Stimulated activated effector memory CD8-positive, alpha-beta T cell treated with anti-CD3 and anti-CD28 coated beads, Interleukin-12 subunit alpha, Interleukin-12 subunit beta, amount 100 ng/mL, for 72 hours (primary cell): ENCODE measurements at regions not wholly inside any gene's neighbourhood (a gene's known extent, or its start where the extent isn't known, plus 50 kb on each side); places are given as distances from the start of the nearest gene placed in this dataset.

ENCODE experiments used
- ATAC-seq: fragments of 150-1000 bp; cut with Tn5 transposase; 2 replicates; pipeline ENCODE4 v1.10.0; 2021
- DNase-seq, 2 donors: peaks; one replicate each; pipeline ENCODE4 v3.0.0; 2021 to 2022; ENCODE audit warnings: low spot score in 2 of 2
- H3K27ac Mint-ChIP-seq: one replicate; pipeline ENCODE4 v1.8.0; 2022; ENCODE audit warnings: mild to moderate bottlenecking, mixed read lengths
- H3K36me3 Mint-ChIP-seq: one replicate; pipeline ENCODE4 v1.8.0; 2022; ENCODE audit warnings: mild to moderate bottlenecking, mixed read lengths
- H3K4me1 Mint-ChIP-seq: one replicate; pipeline ENCODE4 v1.8.0; 2022; ENCODE audit warnings: mixed read lengths
- H3K4me3 Mint-ChIP-seq: one replicate; pipeline ENCODE4 v1.8.0; 2022; ENCODE audit warnings: mild to moderate bottlenecking, mixed read lengths
- H3K9me3 Mint-ChIP-seq: one replicate; pipeline ENCODE4 v1.8.0; 2022; ENCODE audit warnings: mixed read lengths

DNA sequence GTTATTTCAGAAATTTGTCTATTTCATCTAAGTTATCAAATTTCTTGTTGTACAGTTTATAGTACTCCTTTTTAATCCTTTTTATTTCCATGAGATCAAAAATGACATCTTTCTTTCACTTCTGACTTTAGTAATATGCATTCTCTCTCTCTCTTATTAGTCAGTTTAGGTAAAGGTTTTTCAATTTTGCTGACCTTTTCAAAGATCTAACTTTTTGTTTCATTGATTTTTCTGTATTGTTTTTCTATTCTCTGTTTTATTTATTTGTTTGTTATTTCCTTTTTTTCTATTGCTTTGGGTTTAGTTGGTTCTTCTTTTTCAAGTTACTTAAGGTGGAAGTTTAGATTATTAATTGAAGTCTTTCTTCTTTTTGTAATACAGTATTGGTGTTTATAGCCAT, 294.2 kb downstream of the CCDC85A start:
- Mint-ChIP-seq H3K27ac (no peak overlapping the region), H3K4me3 (no peak overlapping the region), H3K9me3 (peaks cover 5% of the 10 kb centered on the region), H3K4me1 (no peaks in the 10 kb centered on the region), H3K36me3 (no peaks in the 10 kb centered on the region)
- ATAC-seq (no peak), DNase-seq (no peak)

DNA sequence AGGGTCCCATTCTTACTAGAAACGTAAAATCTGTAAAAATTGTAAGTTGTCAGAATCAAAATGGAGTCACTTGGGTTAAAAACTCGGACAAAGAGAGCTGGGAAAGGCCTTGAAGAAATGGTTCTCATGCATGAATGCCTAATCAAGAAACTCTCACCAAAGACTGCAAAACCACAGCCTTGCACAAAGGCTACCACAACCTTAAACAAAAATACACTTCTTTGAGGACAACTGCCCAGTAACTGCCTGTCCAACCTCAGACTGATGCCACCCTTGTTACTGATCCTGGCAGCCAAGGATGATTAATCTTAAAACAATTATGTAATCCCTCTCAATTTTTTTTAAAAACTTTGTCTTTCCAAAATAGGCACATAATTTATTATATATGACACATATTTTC, 299.3 kb downstream of the CCDC85A start:
- H3K9me3 Mint-ChIP-seq: peaks cover 23% of the 10 kb centered on the region
- no peak overlapping the region for H3K27ac Mint-ChIP-seq
- ATAC-seq: no peak
- H3K4me3 Mint-ChIP-seq: no peak overlapping the region
- no peaks in the 10 kb centered on the region for H3K4me1 Mint-ChIP-seq
- H3K36me3 Mint-ChIP-seq: no peaks in the 10 kb centered on the region
- no peak for DNase-seq

DNA sequence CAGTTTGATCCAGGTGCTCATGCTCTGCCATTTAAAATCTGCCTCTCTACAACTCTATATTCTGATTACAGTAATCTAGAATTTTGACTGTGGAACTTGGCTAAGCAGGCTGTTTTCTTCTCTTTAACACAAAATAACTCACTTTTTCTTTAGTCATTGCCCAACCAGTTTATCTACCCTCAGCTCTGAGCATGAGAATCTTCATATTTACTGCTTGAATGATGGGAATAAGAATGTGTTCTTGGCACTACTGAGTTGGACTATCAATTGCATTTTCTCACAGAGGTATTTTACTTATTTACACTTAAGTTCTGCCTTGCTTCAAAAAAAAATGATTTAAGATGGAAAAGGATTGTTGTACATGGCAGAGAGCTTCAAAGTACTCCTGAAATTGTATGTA, 301.1 kb downstream of the CCDC85A start:
- ATAC-seq (no peak), DNase-seq (no peak)
- H3K4me1 Mint-ChIP-seq: no peaks in the 10 kb centered on the region
- no peak overlapping the region for H3K4me3 Mint-ChIP-seq
- no peak overlapping the region for H3K27ac Mint-ChIP-seq
- no peaks in the 10 kb centered on the region for H3K36me3 Mint-ChIP-seq
- peaks cover 23% of the 10 kb centered on the region for H3K9me3 Mint-ChIP-seq

DNA sequence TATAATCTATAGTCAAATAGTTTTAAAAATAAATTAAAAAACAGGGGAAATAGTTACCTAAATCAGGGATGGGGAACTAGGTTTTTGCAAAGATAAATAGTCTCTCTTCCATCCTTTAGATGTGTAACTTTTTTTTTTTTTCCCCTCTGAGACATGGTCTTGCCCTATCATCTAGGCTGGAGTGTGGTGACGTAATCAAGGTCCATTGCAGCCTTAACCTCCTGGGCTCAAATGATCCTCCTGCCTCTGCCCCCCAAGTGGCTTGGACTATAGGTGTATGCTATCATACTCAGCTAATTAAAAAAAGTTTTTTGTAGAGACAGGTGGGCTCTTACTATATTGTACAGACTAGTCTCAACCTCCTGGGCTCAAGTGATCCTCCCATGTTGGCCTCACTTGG, 316.5 kb downstream of the CCDC85A start:
- Mint-ChIP-seq H3K27ac (no peak overlapping the region), H3K4me3 (no peak overlapping the region)

DNA sequence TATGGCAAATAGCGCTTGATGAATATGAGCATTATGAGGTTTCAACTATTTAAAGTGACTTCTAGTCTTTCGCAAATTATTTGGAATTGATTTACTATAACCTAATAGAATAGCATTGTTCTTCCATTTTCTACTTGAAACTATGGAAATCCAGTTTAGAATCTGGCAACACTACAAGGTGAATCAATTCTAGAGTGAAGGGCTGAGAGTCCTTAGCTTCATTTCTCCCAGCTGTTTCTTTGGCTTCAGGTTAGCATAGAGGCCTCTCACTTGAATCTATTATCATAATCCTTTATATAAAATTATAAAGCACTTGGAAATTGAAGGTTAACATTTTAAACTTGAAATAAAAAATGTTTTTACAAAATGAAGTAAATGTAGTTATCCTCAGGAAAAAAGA, 318.8 kb downstream of the CCDC85A start:
- no peak for DNase-seq
- Mint-ChIP-seq H3K27ac (no peak overlapping the region), H3K36me3 (no peaks in the 10 kb centered on the region), H3K4me3 (no peak overlapping the region), H3K4me1 (no peaks in the 10 kb centered on the region), H3K9me3 (peaks cover 11% of the 10 kb centered on the region)
- ATAC-seq: no peak

More for the DNA sequence above, 316.5 kb downstream of the CCDC85A start:
- H3K4me1 Mint-ChIP-seq: no peaks in the 10 kb centered on the region
- DNase-seq (no peak), ATAC-seq (no peak)
- peaks cover 10% of the 10 kb centered on the region for H3K9me3 Mint-ChIP-seq
- H3K36me3 Mint-ChIP-seq: no peaks in the 10 kb centered on the region

DNA sequence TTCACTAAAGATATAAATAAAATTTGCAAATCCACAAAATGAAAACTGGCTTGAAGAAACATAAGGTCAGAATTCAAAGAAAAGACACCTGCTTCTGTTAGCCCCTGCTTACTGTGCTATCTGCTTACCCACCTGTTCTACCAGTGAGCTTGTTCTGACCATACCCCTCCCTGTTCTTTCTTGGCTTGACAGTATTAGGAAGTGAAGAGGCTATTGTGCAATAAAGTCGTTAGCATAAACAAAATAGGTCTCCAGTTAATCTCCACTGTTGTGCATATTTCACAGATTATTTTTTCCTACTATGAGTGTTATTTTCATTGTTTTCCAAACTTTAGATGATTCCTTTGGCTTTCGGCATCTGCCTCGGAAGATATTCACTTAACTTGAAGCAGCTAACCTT, 322.1 kb downstream of the CCDC85A start:
- no peak for ATAC-seq
- Mint-ChIP-seq H3K4me1 (no peaks in the 10 kb centered on the region), H3K27ac (no peak overlapping the region), H3K9me3 (peaks cover 14% of the 10 kb centered on the region), H3K36me3 (no peaks in the 10 kb centered on the region), H3K4me3 (no peak overlapping the region)
- DNase-seq: no peak

DNA sequence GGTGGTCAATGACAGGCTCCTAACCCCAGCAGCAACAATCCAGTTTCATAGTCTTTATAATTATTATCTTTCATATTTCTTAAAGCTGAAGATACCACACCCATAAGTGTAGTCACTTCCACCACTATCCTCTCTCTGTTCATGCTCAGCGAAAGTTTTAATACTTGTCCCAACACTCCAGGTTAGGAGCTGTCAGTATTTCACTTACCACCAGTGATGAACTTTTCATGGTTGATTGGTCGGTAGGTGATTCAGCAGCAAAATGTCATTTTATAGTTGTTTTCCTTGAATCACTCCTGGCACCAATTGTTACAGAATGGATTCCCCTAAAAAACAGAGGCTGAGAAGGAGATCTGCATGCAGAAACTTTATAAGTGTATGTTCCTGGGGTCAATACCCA, 324.9 kb downstream of the CCDC85A start:
- Mint-ChIP-seq H3K4me3 (no peak overlapping the region), H3K9me3 (peaks cover 24% of the 10 kb centered on the region), H3K27ac (no peak overlapping the region), H3K4me1 (no peaks in the 10 kb centered on the region), H3K36me3 (no peaks in the 10 kb centered on the region)
- DNase-seq: no peak
- no peak for ATAC-seq

DNA sequence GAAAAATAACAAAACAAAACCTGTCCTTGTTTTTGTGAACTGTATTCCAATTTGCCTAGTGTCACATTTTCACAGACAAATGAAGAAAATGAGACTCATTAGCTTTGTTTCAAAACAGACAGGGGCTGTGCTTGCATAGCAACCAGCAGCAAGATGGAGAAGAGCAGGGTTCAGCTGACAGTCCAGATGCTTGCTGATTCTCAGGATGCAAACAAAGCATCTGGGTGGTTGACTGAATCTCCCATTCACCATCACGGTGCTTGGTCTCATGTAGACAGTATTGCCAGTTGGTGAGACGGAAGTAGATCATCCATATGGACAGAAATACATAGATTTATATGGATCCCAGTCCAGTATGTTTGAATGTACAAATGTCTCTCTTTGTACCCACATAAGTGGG, 326.8 kb downstream of the CCDC85A start:
- no peak overlapping the region for H3K4me3 Mint-ChIP-seq
- ATAC-seq: no peak
- H3K36me3 Mint-ChIP-seq: no peaks in the 10 kb centered on the region
- no peak for DNase-seq
- no peaks in the 10 kb centered on the region for H3K4me1 Mint-ChIP-seq
- no peak overlapping the region for H3K27ac Mint-ChIP-seq
- peaks cover 27% of the 10 kb centered on the region for H3K9me3 Mint-ChIP-seq

DNA sequence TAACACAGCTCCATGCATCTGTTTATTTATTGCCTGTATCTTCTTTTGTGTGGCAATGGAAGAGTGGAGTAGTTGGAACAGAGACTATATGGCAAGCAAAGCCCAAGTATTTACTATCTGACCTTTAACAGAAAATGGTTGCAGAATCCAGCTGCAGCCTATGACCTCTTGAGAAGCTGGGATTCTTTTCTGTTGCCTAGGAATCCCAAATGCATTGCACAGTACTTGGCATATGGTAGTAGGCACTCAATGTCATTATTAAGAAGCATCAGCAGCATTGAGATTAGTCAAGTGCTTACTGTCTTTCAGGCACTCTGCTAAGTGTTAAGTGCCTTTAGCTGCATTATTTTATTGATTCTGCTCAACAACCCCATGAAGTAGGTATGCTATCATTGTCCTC, 331.6 kb downstream of the CCDC85A start:
- Mint-ChIP-seq H3K4me3 (no peak overlapping the region), H3K27ac (no peak overlapping the region), H3K9me3 (peaks cover 23% of the 10 kb centered on the region), H3K36me3 (no peaks in the 10 kb centered on the region), H3K4me1 (no peaks in the 10 kb centered on the region)
- DNase-seq (no peak), ATAC-seq (no peak)

DNA sequence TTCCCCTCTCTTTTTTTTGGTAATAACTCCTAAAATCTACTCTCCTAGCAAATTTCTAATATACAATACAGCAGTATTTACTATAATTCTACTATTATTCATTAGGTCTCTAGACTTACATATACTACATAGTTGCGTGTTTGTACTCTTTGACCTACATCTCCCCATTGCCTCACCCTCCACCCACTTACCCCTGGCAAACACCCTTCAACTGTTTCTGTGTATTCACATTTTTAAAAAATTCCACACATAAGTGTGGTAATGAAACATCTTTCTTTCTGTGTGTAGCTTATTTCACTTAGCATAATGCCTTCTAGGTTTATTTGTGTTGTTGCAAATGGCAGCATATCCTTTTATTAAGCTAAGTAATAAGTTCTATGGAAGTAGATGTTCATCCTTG, 336.0 kb downstream of the CCDC85A start:
- no peak overlapping the region for H3K4me3 Mint-ChIP-seq
- ATAC-seq: no peak
- no peak for DNase-seq
- no peaks in the 10 kb centered on the region for H3K36me3 Mint-ChIP-seq
- no peaks in the 10 kb centered on the region for H3K4me1 Mint-ChIP-seq
- no peak overlapping the region for H3K27ac Mint-ChIP-seq
- H3K9me3 Mint-ChIP-seq: peaks cover 14% of the 10 kb centered on the region

DNA sequence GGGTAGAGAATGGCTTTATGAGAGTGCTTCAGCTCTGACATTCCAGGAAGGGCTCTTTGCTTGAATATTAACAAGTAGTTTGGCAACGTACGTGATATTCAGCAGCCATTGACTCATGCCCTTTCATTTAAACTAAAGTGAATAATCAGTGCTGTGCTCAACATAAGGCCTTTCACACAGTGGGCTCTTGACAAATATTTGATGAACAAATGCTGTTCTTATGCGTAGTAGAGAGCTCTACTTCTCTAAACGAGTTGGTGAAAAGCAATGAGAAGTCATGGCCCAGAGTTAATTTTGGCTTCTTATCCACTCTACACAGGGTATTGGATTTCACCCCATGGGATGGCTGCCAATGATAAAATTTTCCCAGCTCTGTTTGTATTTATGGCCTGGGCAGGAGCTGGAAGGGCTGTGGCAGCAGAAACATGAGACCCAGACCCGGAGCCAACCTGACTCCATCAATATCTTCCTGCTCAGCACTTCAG, 338.9 kb downstream of the CCDC85A start:
- no peak overlapping the region for H3K4me3 Mint-ChIP-seq
- peaks cover 25% of the 10 kb centered on the region for H3K9me3 Mint-ChIP-seq
- no peaks in the 10 kb centered on the region for H3K4me1 Mint-ChIP-seq
- no peak for ATAC-seq
- no peaks in the 10 kb centered on the region for H3K36me3 Mint-ChIP-seq
- no peak overlapping the region for H3K27ac Mint-ChIP-seq
- DNase-seq: no peak

DNA sequence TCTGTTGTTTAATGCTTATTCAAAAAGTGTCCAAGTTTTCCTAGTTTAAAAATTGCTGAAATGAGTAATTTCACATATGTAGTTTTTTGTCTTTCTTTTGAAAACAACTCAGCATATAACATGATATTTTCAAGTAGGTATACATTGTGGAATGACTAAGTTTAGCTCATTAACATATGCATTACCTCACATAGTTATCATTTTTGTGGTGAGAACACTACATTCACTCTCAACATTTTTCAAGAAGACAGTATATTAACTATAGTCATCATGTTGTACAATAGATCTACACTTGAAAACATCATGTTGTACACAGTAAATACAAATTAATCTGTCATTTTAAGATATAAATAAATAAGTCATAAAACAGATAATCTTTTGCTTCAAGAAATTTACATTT, 340.0 kb downstream of the CCDC85A start:
- Mint-ChIP-seq H3K4me3 (no peak overlapping the region), H3K36me3 (no peaks in the 10 kb centered on the region), H3K9me3 (peaks cover 28% of the 10 kb centered on the region), H3K4me1 (no peaks in the 10 kb centered on the region), H3K27ac (no peak overlapping the region)
- ATAC-seq: no peak
- DNase-seq: no peak

DNA sequence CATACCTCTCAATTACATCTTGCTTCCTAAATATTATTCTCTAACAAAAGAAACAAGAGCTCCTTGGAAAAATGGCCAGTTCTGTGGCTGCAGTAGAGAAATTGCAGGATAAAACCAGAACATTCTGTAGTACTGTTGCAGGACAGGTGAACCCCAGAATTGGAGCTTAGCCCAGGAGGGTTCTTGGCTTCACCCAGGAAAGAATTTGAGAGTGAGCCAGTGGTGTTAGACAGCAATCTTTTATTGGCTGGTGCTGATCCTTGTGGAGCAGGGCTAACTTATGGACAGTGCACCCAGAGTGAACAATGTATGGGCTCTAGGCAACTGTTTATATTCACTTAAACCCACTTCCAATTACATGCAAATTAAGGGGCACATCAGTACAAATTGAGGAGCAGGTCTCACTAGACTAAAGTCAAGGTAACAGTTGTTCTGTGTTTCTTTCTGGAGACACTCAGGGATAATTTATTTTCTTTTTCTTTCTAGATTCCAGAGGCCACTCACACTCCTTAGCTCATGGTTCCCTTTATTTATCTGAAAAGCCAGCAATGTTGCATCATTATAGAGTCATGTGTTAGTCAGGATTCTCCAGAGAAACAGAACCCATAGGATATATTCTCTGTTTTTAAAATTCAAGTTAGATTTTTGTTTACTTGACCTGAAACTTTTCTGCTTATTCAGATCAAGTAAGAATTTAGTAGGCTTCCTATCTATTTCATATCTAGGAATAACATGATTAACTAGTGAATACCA, 348.1 kb downstream of the CCDC85A start:
- no peaks in the 10 kb centered on the region for H3K36me3 Mint-ChIP-seq
- H3K4me1 Mint-ChIP-seq: no peaks in the 10 kb centered on the region
- DNase-seq (no peak), ATAC-seq (no peak)
- H3K4me3 Mint-ChIP-seq: no peak overlapping the region
- H3K27ac Mint-ChIP-seq: no peak overlapping the region
- H3K9me3 Mint-ChIP-seq: peaks cover 18% of the 10 kb centered on the region

DNA sequence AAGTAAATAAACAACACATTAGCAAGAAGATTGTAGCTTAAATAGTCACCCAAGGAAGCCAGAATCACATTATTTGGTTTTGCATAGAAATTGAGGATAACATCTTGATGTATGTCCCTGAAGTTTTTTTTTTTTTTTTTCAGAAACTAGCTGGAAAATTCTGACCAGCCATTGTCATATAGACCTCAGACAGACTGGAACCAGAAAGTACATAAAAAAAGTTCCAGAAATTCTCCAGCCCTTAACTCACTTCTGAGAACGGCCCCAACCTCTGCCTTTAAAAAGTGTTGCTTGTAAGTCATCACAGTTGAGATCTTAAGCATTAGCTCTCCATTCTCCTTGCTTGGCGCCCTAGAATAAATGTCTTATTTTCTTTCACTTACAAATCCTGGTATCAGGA, 350.5 kb downstream of the CCDC85A start:
- DNase-seq (no peak), ATAC-seq (no peak)
- H3K9me3 Mint-ChIP-seq: peaks cover 16% of the 10 kb centered on the region
- H3K4me1 Mint-ChIP-seq: no peaks in the 10 kb centered on the region
- no peak overlapping the region for H3K27ac Mint-ChIP-seq
- H3K4me3 Mint-ChIP-seq: no peak overlapping the region
- no peaks in the 10 kb centered on the region for H3K36me3 Mint-ChIP-seq

DNA sequence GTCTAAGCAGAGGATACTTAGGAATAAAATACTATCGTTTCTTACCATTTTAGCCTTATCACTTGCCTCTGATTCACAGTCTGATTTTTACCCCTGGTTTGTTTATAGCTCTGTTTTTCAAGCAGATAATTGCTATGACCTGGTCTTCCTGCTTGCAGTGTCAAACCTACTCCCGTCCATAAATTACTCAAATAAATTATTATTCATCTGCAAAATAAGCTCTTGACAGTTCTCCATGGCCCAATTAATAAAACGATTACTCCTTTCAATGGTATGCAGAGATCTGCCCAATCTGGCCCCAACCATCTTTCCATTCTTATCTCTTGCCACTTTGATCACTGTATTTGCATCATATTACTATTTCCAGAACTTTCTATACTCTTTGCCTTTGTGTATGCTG, 354.0 kb downstream of the CCDC85A start:
- H3K4me3 Mint-ChIP-seq: no peak overlapping the region
- H3K9me3 Mint-ChIP-seq: peaks cover 21% of the 10 kb centered on the region
- DNase-seq (no peak), ATAC-seq (no peak)
- H3K36me3 Mint-ChIP-seq: no peaks in the 10 kb centered on the region
- no peak overlapping the region for H3K27ac Mint-ChIP-seq
- H3K4me1 Mint-ChIP-seq: no peaks in the 10 kb centered on the region

DNA sequence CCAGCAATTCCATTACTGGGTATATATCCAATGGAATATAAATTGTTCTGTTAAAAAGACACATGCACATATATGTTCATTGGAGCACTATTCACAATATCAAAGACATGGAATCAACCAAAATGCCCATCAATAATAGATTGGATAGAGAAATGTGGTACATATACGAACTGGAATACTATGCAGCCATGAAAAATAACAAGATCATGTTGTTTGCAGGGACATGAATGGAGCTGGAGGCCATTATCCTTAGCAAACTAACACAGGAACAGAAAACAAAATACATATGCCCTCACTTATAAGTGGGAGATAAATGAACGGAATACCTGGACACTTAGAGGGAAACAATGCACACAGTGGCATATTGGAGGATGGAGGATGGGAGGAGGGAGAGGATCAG, 355.8 kb downstream of the CCDC85A start:
- peaks cover 23% of the 10 kb centered on the region for H3K9me3 Mint-ChIP-seq
- H3K4me3 Mint-ChIP-seq: no peak overlapping the region
- ATAC-seq (no peak), DNase-seq (no peak)
- no peak overlapping the region for H3K27ac Mint-ChIP-seq
- no peaks in the 10 kb centered on the region for H3K36me3 Mint-ChIP-seq
- no peaks in the 10 kb centered on the region for H3K4me1 Mint-ChIP-seq

DNA sequence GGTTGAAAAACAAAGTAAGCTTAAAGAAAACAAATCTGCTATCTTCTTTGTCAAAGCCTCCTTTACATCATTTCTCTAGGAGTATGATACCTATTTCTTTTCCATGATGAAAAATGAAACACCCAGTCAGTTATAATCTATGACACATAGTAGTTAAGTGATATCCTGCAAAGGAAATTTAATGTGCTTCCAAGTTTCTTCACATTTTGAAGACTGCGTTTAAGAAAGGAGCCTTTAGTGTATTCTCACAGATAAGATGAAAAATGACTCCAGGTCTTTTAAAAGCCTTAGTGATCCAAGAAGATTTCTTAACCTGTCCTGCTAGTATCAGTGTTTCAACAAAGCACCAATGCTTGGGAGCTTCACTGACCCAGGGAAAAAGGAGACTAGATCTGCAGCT, 356.7 kb downstream of the CCDC85A start:
- DNase-seq (no peak), ATAC-seq (no peak)
- Mint-ChIP-seq H3K9me3 (peaks cover 23% of the 10 kb centered on the region), H3K36me3 (no peaks in the 10 kb centered on the region), H3K4me1 (no peaks in the 10 kb centered on the region), H3K27ac (no peak overlapping the region), H3K4me3 (no peak overlapping the region)
